HG02973 (cell line): ENCODE measurements at regions not wholly inside any gene's neighbourhood (a gene's known extent, or its start where the extent isn't known, plus 50 kb on each side); places are given as distances from the start of the nearest gene placed in this dataset.
A peak's percentile ranks its signal among the peaks of the same experiment; 100 is the strongest.
"Not testable (repeated sequence)": the region's sequence is repeated elsewhere in the genome, so short reads cannot be mapped to it uniquely, and the experiment has no call there.

Experiments used
- ATAC-seq: cut with Tn5 transposase; IDR thresholded peaks from one replicate; pipeline ENCODE4 v1.9.1; 2021; ENCODE audit warnings: moderate library complexity; ENCODE audit not compliant: unreplicated experiment

GRCh38 chr2:40043641-40044040 lies 264.6 kb upstream of the THUMPD2 start:
- no peak for ATAC-seq

DNA sequence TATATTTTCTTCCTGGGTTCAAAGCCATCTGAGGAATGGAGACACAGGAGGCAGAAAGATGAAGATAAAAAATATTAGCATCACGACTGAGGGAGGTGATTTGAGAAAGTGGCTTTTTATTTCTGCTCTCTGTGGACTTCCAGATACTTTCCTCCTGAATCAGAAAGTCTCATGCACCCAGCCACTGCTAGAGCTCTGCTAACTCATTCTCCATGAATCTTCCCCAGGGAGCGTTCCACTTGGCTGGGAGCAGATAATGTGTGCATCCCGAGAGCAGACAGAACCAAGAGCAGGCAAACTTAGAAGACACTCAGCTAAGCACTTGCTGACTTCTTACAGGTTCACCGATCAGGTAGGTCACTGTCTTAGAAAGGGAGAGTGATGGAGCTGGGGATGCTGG lies 264.1 kb upstream of the THUMPD2 start:
- ATAC-seq = no peak

GRCh38 chr2:40041422-40042382 lies 262.6 kb upstream of the THUMPD2 start:
- no peak for ATAC-seq

GRCh38 chr2:40039549-40039948 lies 260.5 kb upstream of the THUMPD2 start:
- ATAC-seq = no peak

GRCh38 chr2:40038646-40039045 lies 259.6 kb upstream of the THUMPD2 start:
- no peak for ATAC-seq

DNA sequence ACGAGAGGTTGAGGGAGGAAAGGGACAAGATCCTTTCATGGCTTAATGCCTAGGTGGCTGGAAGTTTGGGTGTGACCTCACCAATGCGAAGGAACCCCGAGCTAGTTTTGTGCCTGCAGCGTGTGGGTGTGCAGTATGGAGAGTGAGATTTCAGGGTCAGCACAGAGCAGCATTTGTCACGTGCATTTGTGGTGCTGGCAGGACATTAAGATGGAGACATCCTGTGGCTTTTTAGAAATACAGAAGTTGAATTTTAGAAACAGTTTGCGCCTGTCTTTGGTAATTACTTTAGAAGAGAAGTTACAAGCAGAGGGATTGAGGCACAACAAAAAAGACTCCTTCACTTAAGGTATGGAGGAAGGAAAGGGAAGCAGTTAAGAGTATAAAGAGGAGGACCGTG lies 258.2 kb upstream of the THUMPD2 start:
- no peak for ATAC-seq

- no peak for ATAC-seq
These were observed 257.2 kb upstream of the THUMPD2 start for GRCh38 chr2:40036241-40036640.

DNA sequence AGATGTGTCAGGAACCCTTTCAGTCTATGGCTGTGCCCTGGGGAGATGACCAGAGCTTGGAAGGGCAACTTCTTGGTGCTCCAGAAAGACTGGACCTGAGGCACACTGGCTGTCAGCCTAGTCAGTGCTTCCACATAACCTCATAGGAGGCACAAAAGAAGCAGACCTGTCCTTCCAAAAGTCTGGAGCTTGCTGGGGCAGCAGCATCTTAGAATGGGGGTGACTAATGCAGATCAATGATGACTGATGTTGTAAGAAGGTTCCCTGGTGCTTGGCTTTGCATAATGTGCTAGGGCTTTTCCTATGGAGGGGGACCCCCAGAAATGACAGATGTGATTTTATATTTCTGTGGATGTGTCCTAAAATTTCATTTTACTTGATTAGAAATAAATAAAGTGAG lies 255.7 kb upstream of the THUMPD2 start:
- ATAC-seq = no peak

DNA sequence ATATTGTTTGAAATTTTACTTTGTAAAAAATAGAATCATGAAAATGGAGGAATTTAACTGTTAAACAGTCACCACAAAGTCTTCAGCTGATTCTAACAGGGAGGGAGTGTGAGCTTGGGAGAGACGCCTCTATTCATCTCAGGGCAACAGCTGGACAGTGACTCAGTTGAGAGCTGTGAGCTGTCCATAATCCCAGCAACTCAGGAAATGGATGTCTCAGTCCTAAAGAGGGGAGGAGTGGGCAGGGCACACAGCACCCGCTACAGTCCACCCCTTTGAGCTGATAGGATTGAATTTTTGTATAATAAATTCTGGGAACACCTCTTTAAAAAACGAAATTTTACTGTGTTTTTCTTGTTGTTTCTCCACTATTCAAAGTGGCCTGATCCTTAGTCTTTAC lies 255.1 kb upstream of the THUMPD2 start:
- ATAC-seq = no peak

- ATAC-seq = no peak
These were observed 254.7 kb upstream of the THUMPD2 start for GRCh38 chr2:40033781-40034180.

DNA sequence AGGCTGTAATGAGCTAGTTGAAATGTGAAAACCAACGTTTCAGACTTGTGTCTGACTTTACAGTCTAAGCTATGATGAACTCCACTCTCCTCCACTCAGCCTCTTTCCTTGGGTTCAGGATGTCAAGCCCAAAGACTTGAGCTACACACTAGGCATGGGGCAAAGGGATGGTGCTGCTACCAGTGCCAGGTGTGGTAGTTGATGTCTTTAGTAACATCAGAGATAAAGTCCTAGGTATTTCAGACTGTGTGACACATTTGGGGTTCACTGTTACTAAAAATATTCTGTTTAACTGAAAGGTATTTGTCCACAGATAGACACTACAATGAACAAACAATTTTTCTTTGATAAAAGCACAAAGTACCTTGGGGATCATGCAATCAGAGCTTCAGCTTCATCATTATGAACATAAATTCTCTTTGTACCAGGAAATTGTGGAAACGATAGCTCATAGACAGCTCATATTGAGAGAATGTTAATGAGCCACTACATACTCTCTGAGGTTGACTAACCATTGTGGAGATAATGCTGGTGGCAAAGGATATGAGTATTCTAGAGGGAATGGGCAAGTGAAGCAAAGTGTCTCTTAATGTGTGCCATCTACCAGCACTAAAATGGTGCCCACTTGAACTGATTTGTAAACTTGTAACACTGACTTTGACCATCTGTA lies 253.7 kb upstream of the THUMPD2 start:
- ATAC-seq = no peak

DNA sequence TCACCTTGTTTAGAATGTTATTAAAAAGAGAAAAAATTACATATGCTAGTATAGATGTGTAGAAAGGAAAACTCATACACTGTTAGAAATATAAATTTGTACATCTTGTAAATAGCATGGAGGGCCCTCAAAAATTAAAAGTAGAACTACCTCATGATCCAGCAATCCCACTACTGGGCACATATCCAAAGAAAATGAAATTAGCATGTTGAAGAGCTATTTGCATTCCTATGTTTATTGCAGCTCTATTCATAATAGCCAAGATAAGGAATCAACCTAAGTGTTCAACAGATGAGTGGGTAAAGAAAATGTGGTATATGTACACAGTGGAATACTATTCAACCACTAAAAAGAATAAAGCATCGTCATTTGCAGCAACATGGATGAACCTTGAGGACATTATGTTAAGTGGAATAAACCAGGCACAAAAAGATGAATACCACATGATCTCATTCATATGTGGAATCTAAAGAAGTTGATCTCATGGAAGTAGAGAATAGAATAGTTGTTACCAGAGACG lies 251.5 kb upstream of the THUMPD2 start:
- no peak for ATAC-seq

DNA sequence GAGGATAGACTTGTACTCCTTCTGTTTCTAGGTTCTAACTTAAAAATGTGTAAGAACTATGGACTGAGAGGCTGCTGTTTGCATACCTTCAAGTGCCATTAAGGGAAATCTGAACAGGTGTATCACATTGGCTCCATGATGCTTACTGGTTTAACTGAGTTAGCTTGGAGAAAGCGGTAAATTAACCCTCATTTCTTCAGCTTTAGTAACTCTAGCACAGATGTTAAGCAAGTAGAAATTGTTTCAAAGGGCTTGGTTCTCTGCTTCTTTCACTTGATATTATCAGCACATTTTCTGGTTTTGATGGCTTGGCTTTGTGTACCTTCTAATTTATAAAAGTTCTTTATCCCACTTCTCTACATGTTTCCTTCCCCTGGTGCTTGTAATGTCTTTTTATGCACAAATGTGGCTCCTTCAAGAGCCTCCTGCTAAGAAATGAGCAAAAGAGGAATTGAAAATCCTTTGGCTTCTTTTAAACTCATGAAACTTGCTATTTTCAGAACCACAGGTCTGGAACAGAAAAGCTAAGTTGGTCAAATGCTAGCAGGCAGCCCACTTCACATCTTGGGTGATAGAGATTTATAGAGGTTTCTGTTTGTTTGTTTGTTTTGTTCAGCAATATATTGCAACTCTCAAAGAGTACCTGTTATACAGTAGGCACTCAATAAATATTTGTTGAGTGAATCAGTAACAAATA lies 249.9 kb upstream of the THUMPD2 start:
- ATAC-seq = peak; percentile 79

DNA sequence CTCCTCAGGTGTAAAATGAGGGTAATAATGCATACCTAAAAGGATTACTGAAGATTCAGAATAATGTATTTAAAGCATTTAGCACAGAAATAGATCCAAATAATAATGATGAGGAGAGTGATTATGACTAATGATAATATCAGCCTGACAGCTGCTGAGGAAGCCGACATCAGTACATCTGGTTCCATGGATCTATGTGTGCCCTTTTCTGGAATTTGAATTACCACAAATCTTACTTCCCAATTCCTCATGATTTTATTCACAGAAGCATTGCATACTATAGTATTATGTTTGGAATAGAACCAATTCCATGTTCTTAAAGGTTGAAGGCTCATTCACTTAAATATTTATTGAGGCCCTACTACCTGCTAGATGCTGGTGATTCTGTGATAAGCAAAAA lies 248.9 kb upstream of the THUMPD2 start:
- no peak for ATAC-seq

GRCh38 chr2:40025276-40025675 lies 246.2 kb upstream of the THUMPD2 start:
- not testable (repeated sequence) for ATAC-seq

DNA sequence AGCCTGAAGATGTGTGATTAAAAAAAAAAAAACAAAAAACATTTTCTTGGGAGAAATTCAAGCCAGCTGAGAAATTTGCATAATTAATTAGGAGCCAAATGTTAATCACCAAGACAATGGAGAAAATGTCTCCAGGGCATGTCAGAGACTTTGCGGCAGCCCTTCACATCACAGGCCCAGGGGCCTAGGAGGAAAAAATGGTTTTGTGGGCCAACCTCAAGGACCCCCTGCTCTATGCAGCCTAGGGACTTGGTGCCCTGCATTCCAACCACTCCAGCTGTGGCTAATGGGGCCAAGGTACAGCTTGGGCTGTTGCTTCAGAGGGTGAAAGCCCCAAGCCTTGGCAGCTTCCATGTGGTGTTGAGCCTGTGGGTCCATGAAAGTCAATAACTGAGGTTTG lies 241.9 kb upstream of the THUMPD2 start:
- ATAC-seq = no peak

DNA sequence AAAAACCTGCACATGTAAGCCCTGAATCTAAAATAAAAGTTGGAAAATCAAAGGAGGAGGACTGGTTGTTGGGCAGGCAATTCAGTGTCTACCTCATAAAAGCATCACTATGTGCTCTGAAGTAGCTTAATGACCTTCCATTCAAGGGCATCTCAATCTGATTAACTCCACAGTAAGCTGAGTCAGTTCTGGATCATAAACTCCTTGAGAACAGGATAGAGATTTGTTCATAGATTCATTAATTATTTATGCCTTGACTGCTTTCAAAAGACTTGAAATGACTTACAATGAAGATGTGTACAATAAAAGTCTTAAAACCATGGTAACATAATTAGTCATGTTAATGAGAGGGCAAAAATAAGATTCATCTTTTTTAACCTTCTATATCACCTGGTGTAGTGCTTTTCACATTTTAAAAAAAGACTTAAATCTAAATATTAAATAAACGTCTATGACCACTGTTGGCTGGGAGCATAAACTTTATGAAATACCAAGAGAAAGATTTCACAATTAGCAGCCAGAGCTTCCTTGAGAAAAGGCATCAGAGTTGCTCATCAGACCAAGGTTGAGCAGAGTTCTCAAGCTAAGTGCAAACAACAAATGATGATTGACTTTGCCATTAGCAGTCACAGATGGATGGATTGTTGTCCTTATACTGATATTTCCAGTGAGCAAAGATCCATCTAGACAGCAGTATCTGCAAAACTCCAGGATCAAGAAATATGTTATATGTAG lies 237.3 kb upstream of the THUMPD2 start:
- ATAC-seq = no peak

GRCh38 chr2:40013962-40014361 lies 234.9 kb upstream of the THUMPD2 start:
- not testable (repeated sequence) for ATAC-seq

- ATAC-seq = no peak
These were observed 225.3 kb upstream of the THUMPD2 start for GRCh38 chr2:40004336-40004735.

- no peak for ATAC-seq
These were observed 223.3 kb upstream of the THUMPD2 start for GRCh38 chr2:40002339-40002738.

- ATAC-seq = no peak
These were observed 220.8 kb upstream of the THUMPD2 start for GRCh38 chr2:39999864-40000263.
